SK-N-SH (cell line): ENCODE measurements at regions not wholly inside any gene's neighbourhood (a gene's known extent, or its start where the extent isn't known, plus 50 kb on each side); places are given as distances from the start of the nearest gene placed in this dataset.

ENCODE experiments used
- CTCF ChIA-PET: fragments of 300-600, 350-600 bp; formaldehyde crosslinking; extraction: SDS; loops from one replicate; lab custom pipeline; 2021; lab: Yijun Ruan, JAX
- POLR2A ChIA-PET: fragments of 350-600 bp; sonication (Branson Sonifier 250); formaldehyde crosslinking; extraction: SDS; loops from one replicate; lab custom pipeline; 2020; ENCODE audit warnings: antibody characterized with exemption, inconsistent platforms; lab: Yijun Ruan, JAX
- DNase-seq: peaks from one replicate; pipeline ENCODE4 v3.0.0; 2012
- H2AFZ ChIP-seq: fragments of 200-600 bp; sonication (generic); 2 replicates; pipeline ENCODE4 v1.8.1; 2016; ENCODE audit warnings: antibody characterized with exemption, mild to moderate bottlenecking, low read depth
- H3F3A ChIP-seq: fragments of 200-600 bp; sonication (generic); replicated peaks from 2 replicates; pipeline ENCODE3; 2016; ENCODE audit warnings: antibody characterized with exemption, mild to moderate bottlenecking; ENCODE audit not compliant: insufficient read depth
- H3K27ac ChIP-seq, 2 experiments: fragments of 200-500 bp in 1 of 2; fragments of 200-600 bp in 1 of 2; sonication (Bioruptor generic) in 1 of 2; sonication (generic), shearing (Covaris generic) in 1 of 2; 2 replicates each; pipeline versions ENCODE4 v1.5.1 to v1.6.1; 2014 to 2016; ENCODE audit warnings: low read depth in 2 of 2, inconsistent platforms in 1 of 2, low read length in 1 of 2, mild to moderate bottlenecking in 1 of 2, mixed read lengths in 1 of 2
- H3K27me3 ChIP-seq: fragments of 200-600 bp; sonication (generic), shearing (Covaris generic); 2 replicates; pipeline ENCODE4 v1.6.1; 2016; ENCODE audit warnings: mixed run types; ENCODE audit not compliant: insufficient read depth
- H3K36me3 ChIP-seq, 2 experiments: fragments of 200-500 bp in 1 of 2; fragments of 200-600 bp in 1 of 2; sonication (Bioruptor generic) in 1 of 2; sonication (generic) in 1 of 2; replicated peaks in 1 of 2; 2 replicates each; pipeline versions ENCODE3 to v1.5.1; 2014 to 2016; ENCODE audit warnings: low read length in 1 of 2, mild to moderate bottlenecking in 1 of 2; ENCODE audit not compliant: insufficient read depth in 2 of 2, control insufficient read depth in 1 of 2
- H3K4me1 ChIP-seq, 2 experiments: fragments of 200-500 bp in 1 of 2; fragments of 200-600 bp in 1 of 2; sonication (Bioruptor generic) in 1 of 2; sonication (generic), shearing (Covaris generic) in 1 of 2; 2 replicates each; pipeline versions ENCODE4 v1.5.1 to v1.6.1; 2014 to 2016; ENCODE audit warnings: low read depth in 1 of 2, low read length in 1 of 2, mixed run types in 1 of 2; ENCODE audit not compliant: insufficient read depth in 2 of 2, control insufficient read depth in 1 of 2
- H3K4me2 ChIP-seq: fragments of 200-600 bp; sonication (generic), shearing (Covaris generic); 2 replicates; pipeline ENCODE4 v1.6.1; 2017; ENCODE audit warnings: mixed run types
- H3K4me3 ChIP-seq, 2 experiments: fragments of 200-500 bp in 1 of 2; fragments of 200-600 bp in 1 of 2; sonication (Bioruptor generic) in 1 of 2; sonication (generic), shearing (Covaris generic) in 1 of 2; 2 replicates each; pipeline versions ENCODE4 v1.5.1 to v1.8.1; 2014 to 2016; ENCODE audit warnings: low read depth in 2 of 2, inconsistent platforms in 1 of 2, low read length in 1 of 2, mild to moderate bottlenecking in 1 of 2, mixed read lengths in 1 of 2, moderate library complexity in 1 of 2
- H3K79me2 ChIP-seq: fragments of 200-600 bp; sonication (generic); 2 replicates; pipeline ENCODE4 v1.8.1; 2017; ENCODE audit warnings: mild to moderate bottlenecking; ENCODE audit not compliant: insufficient read depth
- H3K9ac ChIP-seq: fragments of 200-600 bp; sonication (generic); 2 replicates; pipeline ENCODE4 v1.6.1; 2017; ENCODE audit warnings: mixed run types
- H3K9me2 ChIP-seq: fragments of 200-600 bp; sonication (generic); 2 replicates; pipeline ENCODE4 v1.6.1; 2017; ENCODE audit warnings: mixed run types
- H3K9me3 ChIP-seq: fragments of 200-600 bp; sonication (generic); 2 replicates; pipeline ENCODE4 v1.6.1; 2017; ENCODE audit warnings: mixed run types, mild to moderate bottlenecking, moderate library complexity
- H4K20me1 ChIP-seq: fragments of 200-600 bp; sonication (generic); 2 replicates; pipeline ENCODE4 v1.6.1; 2017; ENCODE audit warnings: mild to moderate bottlenecking, mixed run types; ENCODE audit not compliant: insufficient read depth
- CHD2 ChIP-seq: fragments of 150-350 bp; IDR thresholded peaks from 2 replicates; pipeline ENCODE4 v1.6.1; 2018; ENCODE audit warnings: low read length; ENCODE audit not compliant: partially characterized antibody
- ELF1 ChIP-seq: IDR thresholded peaks from 2 replicates; pipeline ENCODE4 v1.4.0; 2012
- EZH2phosphoT487 ChIP-seq: fragments of 200-600 bp; sonication (generic); IDR thresholded peaks from 2 replicates; pipeline ENCODE4 v1.6.1; 2017; ENCODE audit warnings: low read depth, mixed run types, mild to moderate bottlenecking, antibody characterized with exemption, moderate library complexity, borderline replicate concordance
- FOXM1 ChIP-seq: IDR thresholded peaks from 2 replicates; pipeline ENCODE4 v1.4.0; 2012; ENCODE audit warnings: low read depth, mild to moderate bottlenecking
- GABPA ChIP-seq: IDR thresholded peaks from 2 replicates; pipeline ENCODE4 v1.4.0; 2012; ENCODE audit warnings: low read depth, mild to moderate bottlenecking
- GATA2 ChIP-seq: sonication (generic); formaldehyde crosslinking; IDR thresholded peaks from 2 replicates; pipeline ENCODE4 v1.5.0; 2020; ENCODE audit warnings: mild to moderate bottlenecking, missing genetic modification reagents
- JUND ChIP-seq: IDR thresholded peaks from 2 replicates; pipeline ENCODE4 v1.4.0; 2012
- MEF2A ChIP-seq: IDR thresholded peaks from 2 replicates; pipeline ENCODE4 v1.4.0; 2012; ENCODE audit warnings: low read depth, borderline replicate concordance
- MXI1 ChIP-seq: IDR thresholded peaks from 2 replicates; pipeline ENCODE4 v1.6.1; 2012; ENCODE audit warnings: mild to moderate bottlenecking, low read depth, low read length, improper control_type of control experiment
- NFIC ChIP-seq: IDR thresholded peaks from 2 replicates; pipeline ENCODE4 v1.4.0; 2012; ENCODE audit warnings: borderline replicate concordance
- NRF1 ChIP-seq: IDR thresholded peaks from 2 replicates; pipeline ENCODE4 v1.6.1; 2012; ENCODE audit warnings: low read depth, mild to moderate bottlenecking, low read length
- RAD21 ChIP-seq: IDR thresholded peaks from 2 replicates; pipeline ENCODE4 v1.6.1; 2012; ENCODE audit warnings: mild to moderate bottlenecking, low read length
- RFX5 ChIP-seq: IDR thresholded peaks from 2 replicates; pipeline ENCODE4 v1.6.1; 2012; ENCODE audit warnings: mild to moderate bottlenecking, improper control_type of control experiment, low read length
- RXRA ChIP-seq: IDR thresholded peaks from 2 replicates; pipeline ENCODE4 v1.4.0; 2012; ENCODE audit warnings: low read depth, mild to moderate bottlenecking, borderline replicate concordance
- SMC3 ChIP-seq: IDR thresholded peaks from 2 replicates; pipeline ENCODE4 v1.6.1; 2012; ENCODE audit warnings: low read depth, low read length, improper control_type of control experiment
- TAF1 ChIP-seq: IDR thresholded peaks from 2 replicates; pipeline ENCODE4 v1.6.1; 2012; ENCODE audit warnings: low read depth, mild to moderate bottlenecking, low read length, moderate library complexity, borderline replicate concordance
- TCF12 ChIP-seq: IDR thresholded peaks from 2 replicates; pipeline ENCODE4 v1.4.0; 2012
- YY1 ChIP-seq: IDR thresholded peaks from 2 replicates; pipeline ENCODE4 v1.4.0; 2012; ENCODE audit warnings: low read depth, mild to moderate bottlenecking
- WGBS: methylation state at CpG from one replicate; pipeline ENCODE4 v1.1.6; 2017; ENCODE audit warnings: low lambda C conversion rate; 5-methylcytosine and 5-hydroxymethylcytosine counted together
- TF ChIP-seq, protein P1 (sequence below): fragments of 150-350 bp; IDR thresholded peaks from 2 replicates; pipeline ENCODE4 v1.6.1; 2017; ENCODE audit warnings: antibody characterized with exemption, low read length, low read depth, borderline replicate concordance
- TF ChIP-seq, protein P2 (sequence below): IDR thresholded peaks from 2 replicates; pipeline ENCODE4; 2012
- TF ChIP-seq, protein P3 (sequence below): fragments of 150-350 bp; IDR thresholded peaks from 2 replicates; pipeline ENCODE4 v1.6.1; 2016; ENCODE audit warnings: mild to moderate bottlenecking, low read depth, low read length
- TF ChIP-seq, protein P4 (sequence below): IDR thresholded peaks from 2 replicates; pipeline ENCODE4 v1.4.0; 2012; ENCODE audit warnings: low read depth
- TF ChIP-seq, protein P5 (sequence below): IDR thresholded peaks from 2 replicates; pipeline ENCODE4 v1.6.1; 2012; ENCODE audit warnings: mild to moderate bottlenecking, low read depth, low read length, moderate library complexity

DNA sequence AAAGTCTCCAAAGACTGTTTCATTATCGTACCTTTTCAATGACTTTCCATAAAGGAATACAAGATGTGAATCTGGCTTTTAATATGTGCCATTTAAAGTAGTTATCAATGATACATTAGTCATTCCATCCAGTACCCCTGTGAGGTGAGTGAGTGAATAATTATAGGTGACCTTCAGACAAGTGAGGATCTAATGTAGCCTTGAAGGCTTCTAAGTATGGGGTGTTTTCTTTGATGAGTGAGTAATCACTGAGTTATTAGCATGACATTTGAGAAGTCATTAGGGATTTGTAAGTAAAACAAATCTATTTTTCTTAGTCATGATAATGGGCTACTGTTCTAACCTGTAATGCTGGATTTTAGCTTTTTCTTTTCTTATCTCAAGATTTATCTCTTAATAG lies 831.4 kb downstream of the ADGRL2 start:
- no peak for TF ChIP-seq NFIC
- no peak for TF ChIP-seq ELF1
- TF ChIP-seq FOXM1: no peak
- no peak for TF ChIP-seq YY1
- TF ChIP-seq JUND: no peak
- TF ChIP-seq, protein P1, sequence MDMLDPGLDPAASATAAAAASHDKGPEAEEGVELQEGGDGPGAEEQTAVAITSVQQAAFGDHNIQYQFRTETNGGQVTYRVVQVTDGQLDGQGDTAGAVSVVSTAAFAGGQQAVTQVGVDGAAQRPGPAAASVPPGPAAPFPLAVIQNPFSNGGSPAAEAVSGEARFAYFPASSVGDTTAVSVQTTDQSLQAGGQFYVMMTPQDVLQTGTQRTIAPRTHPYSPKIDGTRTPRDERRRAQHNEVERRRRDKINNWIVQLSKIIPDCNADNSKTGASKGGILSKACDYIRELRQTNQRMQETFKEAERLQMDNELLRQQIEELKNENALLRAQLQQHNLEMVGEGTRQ: no peak
- no peak for TF ChIP-seq NRF1
- no peak for TF ChIP-seq GABPA
- no peak for TF ChIP-seq SMC3
- TF ChIP-seq, protein P2, sequence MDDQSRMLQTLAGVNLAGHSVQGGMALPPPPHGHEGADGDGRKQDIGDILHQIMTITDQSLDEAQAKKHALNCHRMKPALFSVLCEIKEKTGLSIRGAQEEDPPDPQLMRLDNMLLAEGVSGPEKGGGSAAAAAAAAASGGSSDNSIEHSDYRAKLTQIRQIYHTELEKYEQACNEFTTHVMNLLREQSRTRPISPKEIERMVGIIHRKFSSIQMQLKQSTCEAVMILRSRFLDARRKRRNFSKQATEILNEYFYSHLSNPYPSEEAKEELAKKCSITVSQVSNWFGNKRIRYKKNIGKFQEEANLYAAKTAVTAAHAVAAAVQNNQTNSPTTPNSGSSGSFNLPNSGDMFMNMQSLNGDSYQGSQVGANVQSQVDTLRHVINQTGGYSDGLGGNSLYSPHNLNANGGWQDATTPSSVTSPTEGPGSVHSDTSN: no peak
- TF ChIP-seq, protein P3, sequence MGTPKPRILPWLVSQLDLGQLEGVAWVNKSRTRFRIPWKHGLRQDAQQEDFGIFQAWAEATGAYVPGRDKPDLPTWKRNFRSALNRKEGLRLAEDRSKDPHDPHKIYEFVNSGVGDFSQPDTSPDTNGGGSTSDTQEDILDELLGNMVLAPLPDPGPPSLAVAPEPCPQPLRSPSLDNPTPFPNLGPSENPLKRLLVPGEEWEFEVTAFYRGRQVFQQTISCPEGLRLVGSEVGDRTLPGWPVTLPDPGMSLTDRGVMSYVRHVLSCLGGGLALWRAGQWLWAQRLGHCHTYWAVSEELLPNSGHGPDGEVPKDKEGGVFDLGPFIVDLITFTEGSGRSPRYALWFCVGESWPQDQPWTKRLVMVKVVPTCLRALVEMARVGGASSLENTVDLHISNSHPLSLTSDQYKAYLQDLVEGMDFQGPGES: no peak
- no peak for TF ChIP-seq GATA2 (CRISPR knock-in tag)
- TF ChIP-seq TAF1: no peak
- TF ChIP-seq CHD2: no peak
- ChIA-PET CTCF (no interaction called here), POLR2A (no interaction called here)
- 36% methylated on average over 1 of the region's 1 CpG for WGBS
- Histone ChIP-seq H3K36me3 (no peaks in the 10 kb centered on the region), H4K20me1 (no peaks in the 10 kb centered on the region), H3K4me3 (no peak overlapping the region), H3K4me1 (no peaks in the 10 kb centered on the region), H2AFZ (no peak overlapping the region), H3K4me2 (no peak overlapping the region), H3K9me2 (no peaks in the 10 kb centered on the region; the same call in 1 of the 2 replicates), H3K9me3 (no peaks in the 10 kb centered on the region), H3K79me2 (no peaks in the 10 kb centered on the region), H3K27ac (no peak overlapping the region), H3K27me3 (no peaks in the 10 kb centered on the region), H3F3A (no peaks in the 10 kb centered on the region), H3K9ac (no peak overlapping the region)
- DNase-seq: no peak

DNA sequence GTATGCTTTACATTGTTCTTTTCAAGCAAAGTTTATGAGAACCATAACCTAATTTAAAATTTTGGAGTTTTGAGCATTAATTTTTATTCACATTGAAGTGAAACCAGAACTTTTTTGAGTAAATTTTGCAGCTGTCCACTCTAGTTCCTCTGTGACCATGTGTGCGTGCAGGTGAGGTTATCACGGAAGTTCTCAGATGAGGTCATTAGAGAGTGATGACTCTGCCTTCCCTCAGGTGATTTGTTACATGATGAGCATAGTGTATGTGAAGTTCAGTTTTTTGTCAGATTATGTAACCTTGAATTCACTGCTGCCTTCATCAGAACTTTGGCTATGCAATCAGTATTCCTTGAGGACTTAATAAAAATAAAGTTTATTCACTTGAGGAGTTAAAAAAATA lies 828.2 kb downstream of the ADGRL2 start:
- no peaks in the 10 kb centered on the region for H3F3A ChIP-seq
- no peaks in the 10 kb centered on the region for H3K79me2 ChIP-seq
- H4K20me1 ChIP-seq: no peaks in the 10 kb centered on the region
- WGBS: 72% methylated on average over 2 of the region's 2 CpGs
- no peaks in the 10 kb centered on the region for H3K27me3 ChIP-seq
- H3K9ac ChIP-seq: no peak overlapping the region
- no peak overlapping the region for H3K4me2 ChIP-seq
- H3K9me3 ChIP-seq: no peaks in the 10 kb centered on the region
- CTCF ChIA-PET: no interaction called here
- no peaks in the 10 kb centered on the region for H3K36me3 ChIP-seq
- no peaks in the 10 kb centered on the region for H3K4me1 ChIP-seq
- POLR2A ChIA-PET: no interaction called here
- no peak overlapping the region for H3K4me3 ChIP-seq
- H3K9me2 ChIP-seq: no peaks in the 10 kb centered on the region
- H2AFZ ChIP-seq: no peak overlapping the region
- DNase-seq: no peak
- H3K27ac ChIP-seq: no peak overlapping the region
- TF ChIP-seq TCF12: no peak
- no peak for TF ChIP-seq GATA2 (CRISPR knock-in tag)
- TF ChIP-seq RXRA: no peak
- TF ChIP-seq EZH2phosphoT487: no peak
- no peak for TF ChIP-seq RAD21
- no peak for TF ChIP-seq MEF2A
- TF ChIP-seq MXI1: no peak
- TF ChIP-seq, protein P4, sequence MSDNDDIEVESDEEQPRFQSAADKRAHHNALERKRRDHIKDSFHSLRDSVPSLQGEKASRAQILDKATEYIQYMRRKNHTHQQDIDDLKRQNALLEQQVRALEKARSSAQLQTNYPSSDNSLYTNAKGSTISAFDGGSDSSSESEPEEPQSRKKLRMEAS: no peak
- TF ChIP-seq TAF1: no peak
- no peak for TF ChIP-seq RFX5
- TF ChIP-seq NRF1: no peak
- TF ChIP-seq, protein P1: no peak
- TF ChIP-seq, protein P5, sequence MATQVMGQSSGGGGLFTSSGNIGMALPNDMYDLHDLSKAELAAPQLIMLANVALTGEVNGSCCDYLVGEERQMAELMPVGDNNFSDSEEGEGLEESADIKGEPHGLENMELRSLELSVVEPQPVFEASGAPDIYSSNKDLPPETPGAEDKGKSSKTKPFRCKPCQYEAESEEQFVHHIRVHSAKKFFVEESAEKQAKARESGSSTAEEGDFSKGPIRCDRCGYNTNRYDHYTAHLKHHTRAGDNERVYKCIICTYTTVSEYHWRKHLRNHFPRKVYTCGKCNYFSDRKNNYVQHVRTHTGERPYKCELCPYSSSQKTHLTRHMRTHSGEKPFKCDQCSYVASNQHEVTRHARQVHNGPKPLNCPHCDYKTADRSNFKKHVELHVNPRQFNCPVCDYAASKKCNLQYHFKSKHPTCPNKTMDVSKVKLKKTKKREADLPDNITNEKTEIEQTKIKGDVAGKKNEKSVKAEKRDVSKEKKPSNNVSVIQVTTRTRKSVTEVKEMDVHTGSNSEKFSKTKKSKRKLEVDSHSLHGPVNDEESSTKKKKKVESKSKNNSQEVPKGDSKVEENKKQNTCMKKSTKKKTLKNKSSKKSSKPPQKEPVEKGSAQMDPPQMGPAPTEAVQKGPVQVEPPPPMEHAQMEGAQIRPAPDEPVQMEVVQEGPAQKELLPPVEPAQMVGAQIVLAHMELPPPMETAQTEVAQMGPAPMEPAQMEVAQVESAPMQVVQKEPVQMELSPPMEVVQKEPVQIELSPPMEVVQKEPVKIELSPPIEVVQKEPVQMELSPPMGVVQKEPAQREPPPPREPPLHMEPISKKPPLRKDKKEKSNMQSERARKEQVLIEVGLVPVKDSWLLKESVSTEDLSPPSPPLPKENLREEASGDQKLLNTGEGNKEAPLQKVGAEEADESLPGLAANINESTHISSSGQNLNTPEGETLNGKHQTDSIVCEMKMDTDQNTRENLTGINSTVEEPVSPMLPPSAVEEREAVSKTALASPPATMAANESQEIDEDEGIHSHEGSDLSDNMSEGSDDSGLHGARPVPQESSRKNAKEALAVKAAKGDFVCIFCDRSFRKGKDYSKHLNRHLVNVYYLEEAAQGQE: no peak
- no peak for TF ChIP-seq ELF1
